Stimulated activated CD4-positive, alpha-beta T cell treated with anti-CD3 and anti-CD28 coated beads, Interleukin-2, amount 100 ng/mL, for 48 hours (primary cell): ENCODE measurements at regions not wholly inside any gene's neighbourhood (a gene's known extent, or its start where the extent isn't known, plus 50 kb on each side); places are given as distances from the start of the nearest gene placed in this dataset.
"Not testable (repeated sequence)": the region's sequence is repeated elsewhere in the genome, so short reads cannot be mapped to it uniquely, and the experiment has no call there.

Experiments
- DNase-seq, 2 donors: peaks; one replicate each; pipeline ENCODE4 v3.0.0-alpha.2; 2020

- no peak for DNase-seq
These were observed 227.9 kb upstream of the PITX2 start for GRCh38 chr4:110850461-110851442.

DNA sequence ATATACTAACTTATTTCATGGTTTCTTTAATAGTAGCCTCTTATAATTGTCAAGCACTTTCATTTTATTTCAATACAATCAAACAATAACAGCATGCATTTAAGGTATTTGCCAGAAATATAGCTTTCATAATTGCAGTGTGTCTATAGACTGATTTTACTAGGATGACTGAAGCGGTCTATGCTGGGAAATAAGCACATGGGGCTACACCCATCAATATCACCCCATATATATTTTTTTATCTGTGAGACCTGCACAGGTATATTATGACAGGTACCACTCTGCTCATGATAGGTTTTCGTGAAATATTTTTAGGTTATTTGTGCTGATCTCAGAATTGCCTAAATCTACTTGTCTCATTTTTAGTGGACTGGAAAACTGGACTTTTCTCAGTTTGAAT lies 229.1 kb upstream of the PITX2 start:
- DNase-seq, result no peak

DNA sequence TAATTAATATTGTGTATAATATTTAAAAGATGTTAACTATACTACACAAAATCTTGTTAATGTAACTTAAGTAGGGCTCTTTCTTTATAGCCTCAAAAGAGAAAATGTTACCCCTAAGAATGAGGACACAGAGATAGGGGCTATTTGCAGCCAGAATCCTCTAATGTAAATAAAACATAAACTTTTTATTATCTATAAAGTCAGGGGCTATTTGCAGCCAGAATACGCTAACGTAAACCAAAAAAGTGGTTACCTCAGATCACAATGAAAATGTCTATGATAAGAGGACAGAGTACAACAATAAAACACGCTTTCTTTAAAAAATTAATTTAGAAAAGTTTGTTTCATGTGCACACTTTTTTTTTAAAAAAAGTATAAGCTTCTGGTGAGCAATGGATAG lies 229.9 kb upstream of the PITX2 start:
- DNase-seq, result no peak

- no peak for DNase-seq
These were observed 230.4 kb upstream of the PITX2 start for GRCh38 chr4:110853242-110853641.

DNA sequence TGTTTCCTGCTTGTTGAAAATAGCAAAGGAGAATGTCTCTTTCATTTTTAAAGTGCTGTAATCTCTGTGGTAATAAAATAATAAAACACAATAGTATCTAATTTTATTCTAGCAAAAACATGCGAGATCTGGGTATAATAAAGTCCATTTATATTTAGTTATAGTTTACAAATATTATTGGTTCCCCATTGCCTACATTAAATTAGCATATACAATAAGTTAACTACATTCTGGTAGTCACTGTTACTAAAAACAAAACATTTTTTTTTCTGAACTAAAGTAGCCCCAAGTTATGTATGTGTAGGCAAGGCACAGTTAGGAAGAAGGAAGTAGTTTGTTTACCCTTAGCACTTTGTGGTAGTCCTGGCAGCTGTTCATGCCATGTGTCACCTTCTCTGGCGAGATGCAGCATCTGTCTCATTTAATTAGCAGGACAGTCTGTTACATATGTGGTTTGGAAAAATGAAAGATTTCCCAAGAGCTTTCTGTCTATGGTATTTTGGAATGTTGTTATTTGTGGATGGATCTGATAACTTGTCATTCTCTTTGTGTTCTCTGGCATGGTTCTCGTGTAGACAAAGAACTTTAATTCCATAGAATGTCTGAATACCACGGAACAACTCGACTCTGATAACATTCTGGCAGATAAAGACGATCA lies 231.3 kb upstream of the PITX2 start:
- DNase-seq, result no peak

GRCh38 chr4:110860125-110860524 lies 237.2 kb upstream of the PITX2 start:
- no peak for DNase-seq

DNA sequence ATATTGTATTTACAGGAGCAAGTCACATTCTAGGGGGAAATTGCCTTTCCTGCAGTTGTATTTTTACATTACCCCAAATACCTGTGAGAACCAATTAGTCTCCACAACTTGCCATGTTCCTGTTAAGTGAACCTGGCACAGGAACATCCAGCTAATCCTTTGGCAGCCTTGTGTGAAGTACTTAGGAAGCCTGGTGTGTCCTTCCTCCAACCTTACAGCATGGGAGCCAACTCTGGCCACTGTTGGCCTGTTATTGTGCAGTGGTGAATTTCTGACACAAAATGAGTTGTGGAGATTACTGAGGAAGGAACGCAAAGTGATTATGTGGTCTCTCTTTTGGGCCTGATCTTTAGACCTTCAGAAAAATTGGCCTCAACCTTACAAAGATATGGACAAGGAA lies 238.0 kb upstream of the PITX2 start:
- no peak for DNase-seq

GRCh38 chr4:110865611-110866259 lies 242.9 kb upstream of the PITX2 start:
- DNase-seq, result no peak

DNA sequence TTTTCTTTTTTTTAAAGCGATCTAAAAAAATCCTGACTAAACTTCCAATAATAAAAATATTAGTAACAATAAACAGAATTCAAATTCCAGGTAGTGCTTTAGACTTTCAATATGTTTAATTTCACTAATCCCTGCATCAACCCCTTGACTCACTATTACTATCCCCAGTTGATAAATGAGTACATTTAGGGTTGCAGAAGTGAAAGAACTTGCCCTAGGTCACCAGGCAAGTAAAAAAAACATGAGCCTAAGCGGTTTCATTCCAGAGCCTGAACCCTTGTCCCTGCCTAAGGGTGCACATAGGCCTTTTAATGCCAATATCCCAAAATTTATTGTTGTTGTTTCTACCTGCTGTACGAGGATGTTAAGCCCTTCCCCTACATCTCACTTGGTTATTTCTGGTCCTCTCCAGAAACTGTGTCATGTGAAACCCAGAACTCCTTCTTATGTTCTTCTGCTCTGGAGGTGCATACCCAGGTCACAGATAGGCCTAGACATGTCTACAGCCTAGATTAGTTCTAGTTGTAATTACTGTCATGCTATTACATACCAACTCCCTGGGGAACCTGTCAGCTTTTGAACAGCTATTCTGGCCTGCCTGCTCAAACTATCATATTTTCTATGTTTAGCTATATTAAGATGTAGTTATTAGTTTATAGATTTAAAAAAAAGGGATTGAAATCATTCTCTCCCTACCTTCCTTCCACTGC lies 244.5 kb upstream of the PITX2 start:
- no peak for DNase-seq

DNA sequence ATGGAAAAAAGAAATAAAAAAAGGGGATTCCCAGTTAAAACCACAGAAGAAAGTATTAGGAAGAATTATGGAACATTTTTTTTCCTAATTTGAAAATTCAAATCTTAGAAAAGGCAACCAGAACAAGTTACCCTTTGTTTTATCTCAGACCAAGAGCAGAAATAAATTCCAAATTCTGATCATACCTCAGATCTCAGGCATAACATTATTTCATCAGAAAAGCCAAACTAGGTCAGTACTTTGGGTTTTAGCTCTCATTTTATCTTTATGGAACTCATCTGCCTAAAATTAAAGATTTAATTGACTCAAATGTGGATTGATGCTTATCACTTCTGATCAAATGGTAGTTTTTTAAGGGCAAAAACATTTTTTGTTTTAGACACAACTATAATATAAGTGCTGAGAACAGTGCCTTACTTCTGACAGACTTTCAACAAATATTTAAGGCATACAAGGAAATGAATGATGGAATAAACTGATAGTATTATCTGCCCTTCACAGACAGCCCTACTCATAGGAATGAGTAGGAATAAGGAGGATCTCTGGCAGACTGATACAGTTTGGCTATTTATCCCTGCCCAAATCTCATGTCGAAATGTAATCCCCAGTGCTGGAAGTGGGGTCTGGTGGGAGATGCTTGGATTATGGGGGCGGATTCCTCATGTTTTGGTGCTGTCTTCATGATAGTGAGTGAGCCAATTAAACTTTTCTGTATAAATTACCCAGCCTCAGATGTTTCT lies 245.3 kb upstream of the PITX2 start:
- no peak for DNase-seq

DNA sequence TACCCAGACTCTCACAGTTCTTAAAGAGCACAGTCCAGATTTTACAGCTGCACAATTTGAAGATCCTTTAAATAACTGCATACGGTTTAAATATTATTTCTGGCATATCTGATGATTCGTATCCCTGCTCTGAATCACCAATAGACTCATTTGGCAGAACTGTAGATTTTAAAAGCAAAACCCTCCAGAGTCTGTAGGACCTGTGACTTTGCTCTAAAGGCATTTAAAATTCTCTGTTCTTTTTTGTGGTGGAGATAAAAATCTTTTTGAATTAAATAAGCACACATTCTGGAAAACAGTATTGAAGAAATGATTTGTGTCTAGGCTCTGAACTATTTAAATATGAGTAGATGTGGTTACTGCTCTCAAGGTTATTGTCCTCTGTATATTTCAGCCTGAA lies 246.2 kb upstream of the PITX2 start:
- no peak for DNase-seq

DNA sequence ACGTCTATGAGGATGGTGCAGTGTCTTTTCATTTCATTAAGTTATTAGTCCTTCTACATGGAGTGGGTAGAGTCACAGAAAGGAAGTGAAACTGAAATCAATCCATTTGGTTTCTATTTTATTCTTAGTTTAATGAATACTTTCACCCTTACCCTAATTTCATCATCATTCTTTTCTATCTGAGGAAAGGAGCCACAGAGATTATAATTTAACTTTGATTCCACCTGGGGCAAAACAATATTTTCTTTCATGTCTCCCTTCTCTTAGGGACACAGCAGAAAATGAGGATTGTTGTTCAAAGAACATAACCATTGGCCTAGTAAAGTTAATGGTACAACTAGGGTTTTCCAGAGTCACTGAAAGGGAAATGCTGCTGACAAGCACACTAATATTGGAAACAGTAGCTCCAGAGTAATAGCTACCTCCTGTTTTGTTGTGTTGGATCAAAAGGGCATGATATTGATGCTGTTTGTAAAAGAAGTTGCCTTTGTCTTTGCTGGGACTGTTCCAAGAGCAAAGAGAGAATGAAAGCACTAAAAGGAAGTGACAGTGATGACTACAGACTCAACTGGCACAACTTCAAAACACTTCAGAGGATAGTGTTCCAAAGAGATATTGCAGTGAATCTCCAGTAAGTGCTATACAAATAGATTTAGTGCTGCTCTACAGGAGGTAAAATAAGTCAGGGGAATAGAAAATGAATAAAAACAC lies 247.1 kb upstream of the PITX2 start:
- no peak for DNase-seq

GRCh38 chr4:110876214-110876613 lies 253.3 kb upstream of the PITX2 start:
- not testable (repeated sequence) for DNase-seq

- no peak for DNase-seq
These were observed 254.0 kb upstream of the PITX2 start for GRCh38 chr4:110876866-110877265.

DNA sequence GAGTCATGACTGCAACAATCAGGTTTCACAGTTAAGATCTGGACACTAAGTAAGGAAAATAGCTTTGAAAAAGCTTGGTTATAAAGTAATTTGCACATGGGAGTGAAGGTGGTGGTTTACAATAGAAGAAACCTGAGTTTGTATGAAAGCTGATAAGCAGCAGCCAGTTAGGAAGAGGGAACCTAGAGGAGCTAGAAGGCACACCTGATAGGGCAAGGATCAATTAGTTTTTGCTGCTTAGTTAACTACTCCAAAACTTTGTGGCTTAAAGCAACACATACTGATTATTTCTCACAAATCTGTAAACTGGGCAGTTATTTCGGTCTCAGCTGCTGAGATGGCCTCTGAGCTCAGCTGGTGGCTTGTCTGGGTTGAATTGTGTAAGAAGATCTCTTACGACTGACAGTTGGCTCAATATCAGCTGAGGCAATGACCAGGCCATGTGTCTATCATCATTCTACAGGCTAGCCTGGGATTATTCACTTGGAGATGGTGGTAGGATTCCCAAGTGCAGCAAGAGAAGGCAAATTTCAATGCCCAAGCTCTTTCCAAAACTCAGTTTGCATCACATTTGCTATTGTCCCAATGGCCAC lies 255.0 kb upstream of the PITX2 start:
- no peak for DNase-seq

DNA sequence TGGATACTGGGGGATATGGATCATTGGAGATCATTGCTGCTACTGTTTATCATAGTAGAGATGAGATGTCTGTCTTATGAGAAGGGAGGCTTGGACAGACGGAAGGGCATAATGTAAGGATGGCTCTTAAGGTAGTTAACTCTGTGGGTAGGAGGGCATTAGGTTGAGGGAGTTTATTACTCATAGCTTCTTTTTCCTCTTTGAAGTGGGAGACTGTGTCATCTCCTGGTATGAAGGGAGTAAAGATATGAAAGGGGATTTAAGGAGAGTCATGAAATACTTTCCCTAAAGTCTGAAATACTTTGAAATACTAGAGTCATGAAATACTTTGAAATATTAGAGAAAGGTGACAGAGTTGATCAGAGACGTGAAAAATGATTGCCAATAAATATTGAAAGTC lies 255.5 kb upstream of the PITX2 start:
- no peak for DNase-seq

DNA sequence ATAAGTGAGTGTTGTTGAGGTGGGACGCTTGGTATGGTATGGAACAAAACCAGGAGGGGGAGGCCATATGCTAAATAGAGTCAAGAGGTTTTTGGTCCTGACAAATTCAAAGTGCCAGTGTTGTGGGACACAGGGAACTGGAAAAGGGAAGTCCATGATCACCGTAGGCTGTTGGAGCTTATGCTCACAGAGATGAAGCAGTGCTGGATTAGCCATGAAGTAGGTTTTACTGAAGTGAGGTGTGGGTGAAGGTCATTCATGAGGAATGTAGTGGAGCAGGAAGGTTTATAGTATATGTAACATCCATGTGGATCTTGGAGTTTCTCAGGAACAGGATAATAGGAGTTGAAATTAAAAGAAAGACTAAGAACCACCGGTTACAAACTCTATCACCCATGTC lies 256.1 kb upstream of the PITX2 start:
- no peak for DNase-seq

GRCh38 chr4:110886270-110886669 lies 263.4 kb upstream of the PITX2 start:
- DNase-seq, result no peak

DNA sequence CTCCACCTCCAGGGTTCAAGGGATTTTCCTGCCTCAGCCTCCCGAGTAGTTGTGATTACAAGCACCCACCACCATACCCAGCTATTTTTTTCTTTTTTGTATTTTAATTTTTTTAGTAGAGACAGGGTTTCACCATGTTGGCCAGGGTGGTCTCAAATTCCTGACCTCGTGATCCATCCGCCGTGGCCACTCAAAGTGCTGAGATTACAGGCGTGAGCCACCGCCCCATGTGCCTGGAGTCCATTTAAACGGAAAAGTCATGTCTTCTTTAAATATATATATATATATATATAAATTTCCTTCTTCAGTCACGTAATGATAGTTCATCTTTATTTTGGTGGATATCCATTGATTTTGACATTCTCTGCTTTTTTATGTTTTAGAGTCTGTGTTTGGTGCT lies 264.0 kb upstream of the PITX2 start:
- DNase-seq, result no peak

DNA sequence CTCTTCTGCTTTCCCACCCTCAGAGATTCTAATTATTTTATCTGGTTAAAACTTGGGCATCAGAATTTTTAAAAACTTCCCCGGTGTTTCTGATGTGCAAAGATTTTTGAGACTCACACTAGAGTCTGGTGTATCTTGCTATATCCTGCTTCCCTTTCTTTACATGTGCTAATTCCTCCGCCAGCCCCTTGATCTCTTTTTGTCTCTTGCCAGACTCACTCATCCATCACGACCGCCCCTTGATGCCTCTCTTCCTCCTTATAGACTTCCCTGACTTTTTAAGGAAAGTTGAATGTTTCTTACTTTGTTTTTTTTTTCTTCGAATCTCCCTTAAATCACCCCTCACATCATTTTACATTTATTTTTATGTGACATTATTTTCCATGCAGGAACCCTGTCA lies 274.9 kb upstream of the PITX2 start:
- no peak for DNase-seq

DNA sequence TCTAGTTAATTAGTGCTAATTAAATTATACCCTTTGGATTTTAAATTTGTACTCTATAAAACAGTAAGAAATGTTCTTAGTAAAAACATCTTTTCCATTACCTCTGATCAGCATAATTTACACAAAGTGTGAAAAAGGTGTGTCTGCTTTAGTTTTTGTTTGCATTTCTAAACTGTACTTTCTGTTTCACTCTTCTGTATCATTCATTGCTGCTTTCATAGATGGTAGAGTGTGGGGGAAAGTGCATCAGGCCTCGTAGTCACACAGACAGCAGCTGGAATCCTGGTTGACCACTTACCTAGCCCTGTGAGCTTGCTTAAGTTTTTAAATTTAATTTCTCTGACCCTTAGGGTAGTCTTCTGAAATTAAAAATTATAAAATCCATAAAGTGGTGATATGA lies 275.4 kb upstream of the PITX2 start:
- DNase-seq, result no peak
